GM13977 (cell line): ENCODE measurements at regions not wholly inside any gene's neighbourhood (a gene's known extent, or its start where the extent isn't known, plus 50 kb on each side); places are given as distances from the start of the nearest gene placed in this dataset.
"Not testable (repeated sequence)": the region's sequence is repeated elsewhere in the genome, so short reads cannot be mapped to it uniquely, and the experiment has no call there.

ENCODE experiments used
- DNase-seq: peaks from one replicate; pipeline ENCODE4 v3.0.0; 2012; ENCODE audit warnings: low spot score
- in situ Hi-C: fragments of 300-500 bp; cut with MboI; formaldehyde crosslinking; loops from one replicate; pipeline ENCODE4 v1.12.0; 2022; ENCODE audit warnings: low sequenced_read_pairs, low pct_unique_long_range_greater_than_20kb, mixed read lengths, inconsistent platforms; ENCODE audit not compliant: unreplicated experiment
- TF ChIP-seq, protein P1 (sequence below): IDR thresholded peaks from 2 replicates; pipeline ENCODE4 v1.5.1; 2012; ENCODE audit warnings: mild to moderate bottlenecking, control low read depth; ENCODE audit not compliant: insufficient read depth; ENCODE audit errors: extremely low read depth, missing control alignments

DNA sequence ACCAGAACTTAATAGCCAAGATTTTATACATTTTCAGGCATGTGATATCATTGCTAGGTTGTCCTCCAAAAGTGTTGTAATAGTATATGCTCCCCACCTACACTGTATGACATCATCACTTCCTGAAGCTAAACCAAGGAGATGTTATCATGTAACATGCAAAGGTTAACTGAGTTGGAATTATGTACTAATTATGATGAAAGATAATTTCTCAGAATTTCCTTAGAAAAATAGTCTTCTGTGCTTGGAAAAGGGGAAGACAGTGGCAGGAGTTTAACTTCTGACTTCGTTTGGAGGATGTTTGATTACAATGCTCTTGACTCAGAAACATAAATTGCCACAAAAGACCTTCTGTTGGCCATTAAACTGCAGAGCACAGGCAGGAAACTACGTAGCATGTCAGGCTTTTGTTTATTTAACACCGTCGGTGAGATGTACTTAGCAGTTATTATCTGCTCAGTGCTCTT, 83.6 kb upstream of the GUCY1A1 start:
- DNase-seq = no peak
- TF ChIP-seq, protein P1, sequence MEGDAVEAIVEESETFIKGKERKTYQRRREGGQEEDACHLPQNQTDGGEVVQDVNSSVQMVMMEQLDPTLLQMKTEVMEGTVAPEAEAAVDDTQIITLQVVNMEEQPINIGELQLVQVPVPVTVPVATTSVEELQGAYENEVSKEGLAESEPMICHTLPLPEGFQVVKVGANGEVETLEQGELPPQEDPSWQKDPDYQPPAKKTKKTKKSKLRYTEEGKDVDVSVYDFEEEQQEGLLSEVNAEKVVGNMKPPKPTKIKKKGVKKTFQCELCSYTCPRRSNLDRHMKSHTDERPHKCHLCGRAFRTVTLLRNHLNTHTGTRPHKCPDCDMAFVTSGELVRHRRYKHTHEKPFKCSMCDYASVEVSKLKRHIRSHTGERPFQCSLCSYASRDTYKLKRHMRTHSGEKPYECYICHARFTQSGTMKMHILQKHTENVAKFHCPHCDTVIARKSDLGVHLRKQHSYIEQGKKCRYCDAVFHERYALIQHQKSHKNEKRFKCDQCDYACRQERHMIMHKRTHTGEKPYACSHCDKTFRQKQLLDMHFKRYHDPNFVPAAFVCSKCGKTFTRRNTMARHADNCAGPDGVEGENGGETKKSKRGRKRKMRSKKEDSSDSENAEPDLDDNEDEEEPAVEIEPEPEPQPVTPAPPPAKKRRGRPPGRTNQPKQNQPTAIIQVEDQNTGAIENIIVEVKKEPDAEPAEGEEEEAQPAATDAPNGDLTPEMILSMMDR = no peak
- in situ Hi-C loops = no loop called here

DNA sequence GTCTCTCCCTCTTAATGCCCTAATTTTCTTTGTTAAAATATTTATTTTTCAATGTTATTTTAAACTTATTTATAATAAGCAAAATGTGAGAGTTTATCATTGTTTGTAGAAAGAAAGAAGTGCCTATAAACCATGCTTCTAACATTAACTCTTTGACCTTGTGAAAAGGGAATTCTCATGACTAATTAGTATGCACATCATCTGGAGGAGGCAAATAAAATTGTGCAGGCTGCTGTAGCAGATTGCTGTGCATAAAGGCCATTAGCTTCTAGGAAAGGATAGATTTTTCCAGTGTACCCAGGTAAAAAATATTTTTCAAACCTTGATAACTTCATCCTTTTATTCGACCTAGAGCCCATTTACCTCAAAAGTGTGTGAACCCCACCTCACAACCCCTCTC, 84.6 kb upstream of the GUCY1A1 start:
- TF ChIP-seq, protein P1 = no peak
- in situ Hi-C loops = no loop called here
- DNase-seq = no peak

DNA sequence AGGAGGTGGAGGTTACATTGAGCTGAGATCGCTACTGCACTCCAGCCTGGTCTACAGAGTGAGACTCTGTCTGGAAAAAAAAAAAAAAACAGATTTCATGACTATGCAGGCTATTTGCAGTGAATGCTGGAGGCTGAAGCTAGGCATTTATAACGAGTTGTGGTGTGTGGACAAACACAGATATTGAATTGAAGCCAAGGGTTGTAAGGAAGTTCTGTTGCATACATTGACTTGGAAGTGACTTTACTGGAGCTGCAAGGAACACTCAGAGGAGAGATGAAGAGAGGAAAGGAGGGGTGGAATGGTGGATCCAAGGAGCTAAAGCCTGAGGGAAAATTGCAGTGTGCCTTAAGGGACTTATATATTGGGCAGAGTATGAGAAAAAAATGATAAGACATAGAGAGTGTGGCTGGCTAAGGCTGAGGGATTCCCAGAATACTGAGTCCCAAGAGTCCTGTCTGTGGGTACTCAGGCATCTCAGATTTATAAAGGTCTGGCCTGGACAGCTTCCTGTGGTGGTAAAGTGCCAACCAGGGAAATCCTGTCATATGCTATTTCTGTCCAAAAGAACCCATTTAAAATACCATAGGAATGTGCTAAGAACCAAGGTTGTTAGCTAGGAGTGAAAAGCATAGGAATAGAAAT, 87.8 kb upstream of the GUCY1A1 start:
- DNase-seq = no peak
- TF ChIP-seq, protein P1 = no peak
- in situ Hi-C loops = no loop called here

DNA sequence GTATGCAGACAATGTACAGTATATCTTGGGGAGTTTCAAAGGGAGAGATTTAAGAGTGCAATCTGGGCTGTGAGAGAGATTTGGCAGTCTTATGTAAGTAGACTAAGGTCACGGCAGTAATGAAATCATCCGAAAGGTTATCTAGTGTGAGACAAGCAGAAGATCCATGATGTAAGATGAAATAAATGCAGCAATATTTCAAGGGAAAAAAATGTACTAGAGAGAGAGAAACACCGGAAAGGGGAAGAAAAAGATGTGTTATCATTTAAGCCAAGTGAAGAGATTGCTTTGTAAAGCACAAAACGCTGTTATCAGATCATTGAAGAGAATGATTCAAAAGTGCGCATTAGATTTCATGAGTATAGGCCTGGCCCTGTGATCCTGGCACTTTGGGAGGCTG, 88.4 kb upstream of the GUCY1A1 start:
- no peak for DNase-seq
- TF ChIP-seq, protein P1 = no peak
- in situ Hi-C loops = no loop called here

DNA sequence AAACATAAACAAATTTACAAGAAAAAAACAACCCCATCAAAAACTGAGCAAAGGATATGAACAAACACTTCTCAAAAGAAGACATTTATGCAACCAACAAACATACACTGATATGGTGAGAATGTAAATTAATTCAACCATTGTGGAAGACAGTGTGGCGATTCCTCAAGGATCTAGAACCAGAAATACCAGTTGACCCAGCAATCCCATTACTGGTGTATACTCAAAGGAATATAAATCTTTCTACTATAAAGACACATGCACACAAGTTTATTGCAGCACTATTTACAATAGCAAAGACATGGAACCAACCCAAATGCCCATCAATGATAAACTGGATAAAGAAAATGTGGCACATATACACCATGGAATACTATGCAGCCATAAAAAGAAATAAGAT, 92.3 kb upstream of the GUCY1A1 start:
- DNase-seq, in situ Hi-C loops: not testable (repeated sequence)

DNA sequence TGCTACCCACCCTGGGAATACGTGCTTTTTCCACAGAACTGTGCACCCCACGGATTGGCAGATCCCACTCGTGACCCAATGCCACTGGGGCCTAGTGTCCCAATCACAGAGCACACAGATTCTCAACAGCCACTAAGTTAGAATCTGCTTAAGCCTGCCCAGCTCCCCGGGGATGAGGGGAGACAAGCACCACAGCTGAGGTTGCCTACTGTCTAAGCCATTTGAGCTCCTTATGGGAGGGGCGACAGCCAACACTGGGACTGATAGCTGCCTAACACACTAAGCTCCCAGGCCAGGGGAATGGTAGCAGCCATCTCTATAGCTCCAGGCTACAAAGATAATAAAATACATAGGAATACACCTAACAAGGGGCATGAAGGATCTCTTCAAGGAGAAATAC, 93.5 kb upstream of the GUCY1A1 start:
- in situ Hi-C loops = no loop called here
- DNase-seq = no peak
- TF ChIP-seq, protein P1 = no peak

DNA sequence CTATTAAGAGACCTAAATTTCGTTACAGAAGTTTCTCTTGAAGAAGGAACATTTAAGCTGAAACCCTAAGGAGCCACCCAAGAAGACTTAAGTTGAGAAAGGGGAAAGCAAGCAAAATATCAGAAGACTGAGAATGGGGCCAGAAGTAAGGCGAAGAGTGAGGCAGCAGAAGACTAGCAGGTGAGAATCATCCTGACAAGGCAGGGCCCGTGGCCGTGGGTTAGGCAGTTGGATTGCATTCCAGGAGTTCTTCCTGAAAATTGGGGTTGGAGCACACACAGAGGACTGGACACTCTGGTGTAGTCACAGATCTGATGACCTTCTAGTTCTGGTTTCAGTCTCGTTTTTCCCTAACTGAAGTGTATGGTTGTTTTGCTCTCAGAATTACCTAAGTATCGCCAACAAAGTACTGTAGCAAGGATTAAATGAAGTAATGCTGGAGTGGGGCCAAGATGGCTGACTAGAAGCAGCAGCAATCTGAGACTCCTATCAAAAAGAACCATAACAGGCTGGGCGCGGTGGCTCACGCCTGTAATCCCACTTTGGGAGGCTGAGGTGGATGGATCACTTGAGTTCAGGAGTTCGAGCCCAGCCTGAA, 94.4 kb upstream of the GUCY1A1 start:
- TF ChIP-seq, protein P1 = no peak
- in situ Hi-C loops = no loop called here
- DNase-seq = no peak
